ENCODE measurements at regions not wholly inside any gene's neighbourhood (a gene's known extent, or its start where the extent isn't known, plus 50 kb on each side); places are given as distances from the start of the nearest gene placed in this dataset.
"Not testable (repeated sequence)": the region's sequence is repeated elsewhere in the genome, so short reads cannot be mapped to it uniquely, and the experiment has no call there.

DNA sequence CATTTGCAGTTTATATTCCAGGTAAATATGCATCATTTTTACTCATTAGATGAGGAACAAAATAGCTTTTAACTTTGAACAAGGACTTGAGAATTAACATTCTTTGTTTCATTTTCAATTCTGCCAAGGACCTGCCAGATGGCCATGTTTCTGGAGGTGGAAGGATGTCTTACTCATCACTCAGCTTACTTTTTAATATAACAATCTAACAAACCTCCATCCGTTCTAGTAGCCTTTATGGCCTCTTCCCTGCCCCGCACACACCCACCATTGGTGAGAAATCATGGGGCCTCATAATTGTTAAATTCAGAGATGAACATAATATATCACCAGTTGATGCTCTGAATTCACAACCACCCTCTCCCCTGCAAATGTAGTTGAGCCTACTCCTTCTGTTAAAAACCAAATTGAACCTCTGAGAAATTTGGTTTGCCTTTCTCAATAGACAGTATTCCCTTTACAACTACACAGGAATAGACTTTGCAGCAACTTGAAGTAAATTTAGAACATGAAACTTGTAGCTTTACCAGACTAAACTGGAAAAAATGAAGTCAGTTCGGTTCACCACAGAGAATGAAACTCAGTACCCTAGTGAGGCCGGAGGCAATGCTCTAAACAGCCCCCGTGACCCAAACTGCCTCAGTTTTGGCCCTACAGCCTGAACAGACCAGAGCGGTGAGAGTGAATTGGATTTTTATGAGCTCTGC, 50.1 kb upstream of the ACSL4 start:
- H3K27ac ChIP-seq (replicated peaks), result no peak overlapping the region
- no peaks in the 10 kb centered on the region for H3K27me3 ChIP-seq (ENCODE audit: insufficient read depth, poor library complexity, severe bottlenecking)
- TF ChIP-seq GABPA (IDR thresholded peaks at IDR 0.05; ENCODE audit: low read depth) (no peak), SPI1 (IDR thresholded peaks at IDR 0.05; ENCODE audit: borderline replicate concordance, low read depth) (no peak), POLR2AphosphoS5 (IDR thresholded peaks at IDR 0.05; ENCODE audit: low read depth) (no peak)
- TF ChIP-seq, protein P1, sequence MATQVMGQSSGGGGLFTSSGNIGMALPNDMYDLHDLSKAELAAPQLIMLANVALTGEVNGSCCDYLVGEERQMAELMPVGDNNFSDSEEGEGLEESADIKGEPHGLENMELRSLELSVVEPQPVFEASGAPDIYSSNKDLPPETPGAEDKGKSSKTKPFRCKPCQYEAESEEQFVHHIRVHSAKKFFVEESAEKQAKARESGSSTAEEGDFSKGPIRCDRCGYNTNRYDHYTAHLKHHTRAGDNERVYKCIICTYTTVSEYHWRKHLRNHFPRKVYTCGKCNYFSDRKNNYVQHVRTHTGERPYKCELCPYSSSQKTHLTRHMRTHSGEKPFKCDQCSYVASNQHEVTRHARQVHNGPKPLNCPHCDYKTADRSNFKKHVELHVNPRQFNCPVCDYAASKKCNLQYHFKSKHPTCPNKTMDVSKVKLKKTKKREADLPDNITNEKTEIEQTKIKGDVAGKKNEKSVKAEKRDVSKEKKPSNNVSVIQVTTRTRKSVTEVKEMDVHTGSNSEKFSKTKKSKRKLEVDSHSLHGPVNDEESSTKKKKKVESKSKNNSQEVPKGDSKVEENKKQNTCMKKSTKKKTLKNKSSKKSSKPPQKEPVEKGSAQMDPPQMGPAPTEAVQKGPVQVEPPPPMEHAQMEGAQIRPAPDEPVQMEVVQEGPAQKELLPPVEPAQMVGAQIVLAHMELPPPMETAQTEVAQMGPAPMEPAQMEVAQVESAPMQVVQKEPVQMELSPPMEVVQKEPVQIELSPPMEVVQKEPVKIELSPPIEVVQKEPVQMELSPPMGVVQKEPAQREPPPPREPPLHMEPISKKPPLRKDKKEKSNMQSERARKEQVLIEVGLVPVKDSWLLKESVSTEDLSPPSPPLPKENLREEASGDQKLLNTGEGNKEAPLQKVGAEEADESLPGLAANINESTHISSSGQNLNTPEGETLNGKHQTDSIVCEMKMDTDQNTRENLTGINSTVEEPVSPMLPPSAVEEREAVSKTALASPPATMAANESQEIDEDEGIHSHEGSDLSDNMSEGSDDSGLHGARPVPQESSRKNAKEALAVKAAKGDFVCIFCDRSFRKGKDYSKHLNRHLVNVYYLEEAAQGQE (IDR thresholded peaks at IDR 0.05; ENCODE audit: insufficient replicate concordance, low read depth), result no peak
- TF ChIP-seq, protein P2, sequence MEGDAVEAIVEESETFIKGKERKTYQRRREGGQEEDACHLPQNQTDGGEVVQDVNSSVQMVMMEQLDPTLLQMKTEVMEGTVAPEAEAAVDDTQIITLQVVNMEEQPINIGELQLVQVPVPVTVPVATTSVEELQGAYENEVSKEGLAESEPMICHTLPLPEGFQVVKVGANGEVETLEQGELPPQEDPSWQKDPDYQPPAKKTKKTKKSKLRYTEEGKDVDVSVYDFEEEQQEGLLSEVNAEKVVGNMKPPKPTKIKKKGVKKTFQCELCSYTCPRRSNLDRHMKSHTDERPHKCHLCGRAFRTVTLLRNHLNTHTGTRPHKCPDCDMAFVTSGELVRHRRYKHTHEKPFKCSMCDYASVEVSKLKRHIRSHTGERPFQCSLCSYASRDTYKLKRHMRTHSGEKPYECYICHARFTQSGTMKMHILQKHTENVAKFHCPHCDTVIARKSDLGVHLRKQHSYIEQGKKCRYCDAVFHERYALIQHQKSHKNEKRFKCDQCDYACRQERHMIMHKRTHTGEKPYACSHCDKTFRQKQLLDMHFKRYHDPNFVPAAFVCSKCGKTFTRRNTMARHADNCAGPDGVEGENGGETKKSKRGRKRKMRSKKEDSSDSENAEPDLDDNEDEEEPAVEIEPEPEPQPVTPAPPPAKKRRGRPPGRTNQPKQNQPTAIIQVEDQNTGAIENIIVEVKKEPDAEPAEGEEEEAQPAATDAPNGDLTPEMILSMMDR (IDR thresholded peaks at IDR 0.05; ENCODE audit: insufficient read depth, low read length), result no peak
- no peak for DNase-seq (ENCODE audit: low read depth in 1 of 2, low spot score in 1 of 2)
- no peak overlapping the region for H3K4me3 ChIP-seq (replicated peaks; ENCODE audit: insufficient read depth, low read length)

DNA sequence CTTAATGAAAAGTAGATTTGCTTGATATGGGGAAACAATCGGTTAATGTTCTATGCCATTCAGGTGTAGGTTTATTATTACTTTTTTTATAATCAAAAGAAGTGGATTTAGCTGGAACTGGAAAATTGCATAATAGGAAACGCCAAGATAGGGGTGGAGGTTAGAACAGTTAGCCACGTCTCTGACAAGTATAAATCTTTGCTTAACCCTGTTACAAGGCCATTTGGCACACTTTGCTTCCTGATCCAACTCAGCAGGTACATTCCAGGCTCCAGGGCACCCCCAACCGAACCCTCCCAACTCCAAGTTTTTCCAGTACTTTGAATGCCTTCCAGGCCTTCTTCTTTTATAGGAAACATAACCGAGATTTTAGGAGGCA, 50.6 kb upstream of the ACSL4 start:
- TF ChIP-seq POLR2AphosphoS5 (IDR thresholded peaks at IDR 0.05; ENCODE audit: low read depth) (no peak), GABPA (IDR thresholded peaks at IDR 0.05; ENCODE audit: low read depth) (no peak), SPI1 (IDR thresholded peaks at IDR 0.05; ENCODE audit: borderline replicate concordance, low read depth) (no peak)
- TF ChIP-seq, protein P1 (IDR thresholded peaks at IDR 0.05; ENCODE audit: insufficient replicate concordance, low read depth), result no peak
- TF ChIP-seq, protein P2 (IDR thresholded peaks at IDR 0.05; ENCODE audit: insufficient read depth, low read length), result no peak
- no peak for DNase-seq (ENCODE audit: low read depth in 1 of 2, low spot score in 1 of 2)
- H3K4me3 ChIP-seq (replicated peaks; ENCODE audit: insufficient read depth, low read length), result no peak overlapping the region
- H3K27ac ChIP-seq (replicated peaks), result no peak overlapping the region
- H3K27me3 ChIP-seq (ENCODE audit: insufficient read depth, poor library complexity, severe bottlenecking), result no peaks in the 10 kb centered on the region

DNA sequence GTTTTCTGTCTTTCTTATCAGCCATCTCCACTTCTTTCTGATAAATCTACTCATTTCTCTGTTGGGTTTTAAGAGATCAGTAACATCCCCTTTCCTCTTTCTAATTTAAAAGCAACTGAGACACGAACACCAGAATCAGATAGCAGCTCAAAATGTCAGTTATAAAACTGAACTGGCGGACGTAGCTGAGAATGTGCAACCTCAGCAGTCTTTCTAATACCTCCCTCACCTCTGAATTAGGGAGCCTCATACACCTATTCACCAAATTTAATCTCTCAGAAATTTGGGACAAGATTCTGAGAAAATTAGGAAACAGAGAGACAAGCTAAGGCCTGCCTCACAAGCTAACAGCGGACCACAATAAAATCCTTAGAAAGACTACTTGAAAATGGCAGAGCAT, 52.0 kb upstream of the ACSL4 start:
- no peaks in the 10 kb centered on the region for H3K27me3 ChIP-seq (ENCODE audit: insufficient read depth, poor library complexity, severe bottlenecking)
- no peak overlapping the region for H3K4me3 ChIP-seq (replicated peaks; ENCODE audit: insufficient read depth, low read length)
- H3K27ac ChIP-seq (replicated peaks), result no peak overlapping the region
- TF ChIP-seq GABPA (IDR thresholded peaks at IDR 0.05; ENCODE audit: low read depth) (no peak), SPI1 (IDR thresholded peaks at IDR 0.05; ENCODE audit: borderline replicate concordance, low read depth) (no peak), POLR2AphosphoS5 (IDR thresholded peaks at IDR 0.05; ENCODE audit: low read depth) (no peak)
- TF ChIP-seq, protein P2 (IDR thresholded peaks at IDR 0.05; ENCODE audit: insufficient read depth, low read length), result no peak
- TF ChIP-seq, protein P1 (IDR thresholded peaks at IDR 0.05; ENCODE audit: insufficient replicate concordance, low read depth), result no peak
- DNase-seq (ENCODE audit: low read depth in 1 of 2, low spot score in 1 of 2), result no peak

DNA sequence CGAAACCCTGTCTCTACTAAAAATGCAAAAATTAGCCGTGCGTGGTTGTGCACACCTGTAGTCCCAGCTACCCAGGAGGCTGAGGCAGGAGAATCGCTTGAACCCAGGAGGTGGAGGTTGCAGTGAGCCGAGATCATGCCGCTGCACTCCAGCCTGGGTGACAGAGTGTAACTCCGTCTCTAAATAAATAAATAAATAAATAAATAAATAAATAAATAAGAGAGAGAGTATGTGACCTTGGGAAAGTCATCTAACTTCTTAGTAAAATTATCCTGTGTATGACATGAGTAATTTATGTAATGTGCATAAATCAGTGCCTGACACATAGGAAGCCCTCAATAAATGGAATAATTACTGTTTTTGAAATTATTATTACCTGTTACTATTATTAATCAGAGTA, 57.5 kb upstream of the ACSL4 start:
- DNase-seq (ENCODE audit: low read depth in 1 of 2, low spot score in 1 of 2); H3K27ac ChIP-seq (replicated peaks); H3K4me3 ChIP-seq (replicated peaks; ENCODE audit: insufficient read depth, low read length); H3K27me3 ChIP-seq (ENCODE audit: insufficient read depth, poor library complexity, severe bottlenecking): not testable (repeated sequence)
